Endodermal cell (in vitro differentiated cells): ENCODE measurements at regions not wholly inside any gene's neighbourhood (a gene's known extent, or its start where the extent isn't known, plus 50 kb on each side); places are given as distances from the start of the nearest gene placed in this dataset.

ENCODE experiments used
- DNase-seq: peaks from one replicate; pipeline ENCODE4 v3.0.0-alpha.2; 2017
- H3K27ac ChIP-seq: 2 replicates; pipeline ENCODE4 v1.5.1; 2013; ENCODE audit warnings: mild to moderate bottlenecking, low read depth, low read length, moderate library complexity
- H3K27me3 ChIP-seq: 2 replicates; pipeline ENCODE4 v1.6.1; 2013; ENCODE audit warnings: mild to moderate bottlenecking, low read length, moderate library complexity; ENCODE audit not compliant: insufficient read depth, control insufficient read depth, poor library complexity, severe bottlenecking
- H3K36me3 ChIP-seq: 2 replicates; pipeline ENCODE4 v1.7.0; 2013; ENCODE audit warnings: mild to moderate bottlenecking, low read length, moderate library complexity; ENCODE audit not compliant: control insufficient read depth, insufficient read depth
- H3K4me1 ChIP-seq: one replicate; pipeline ENCODE4 v1.7.0; 2013; ENCODE audit warnings: low read length; ENCODE audit not compliant: control insufficient read depth, insufficient read depth
- H3K4me3 ChIP-seq: 2 replicates; pipeline ENCODE4 v1.5.1; 2013; ENCODE audit warnings: mild to moderate bottlenecking, low read length, moderate library complexity
- H3K9ac ChIP-seq: 2 replicates; pipeline ENCODE4 v1.6.1; 2013; ENCODE audit warnings: mild to moderate bottlenecking, low read length, moderate library complexity; ENCODE audit not compliant: poor library complexity, severe bottlenecking; ENCODE audit errors: extremely low read depth
- H3K9me3 ChIP-seq: 2 replicates; pipeline ENCODE4 v1.6.1; 2013; ENCODE audit warnings: mild to moderate bottlenecking, low read length, moderate library complexity; ENCODE audit not compliant: control insufficient read depth
- H3K27ac Mint-ChIP-seq: 2 replicates; pipeline ENCODE4 v1.8.0; 2020; ENCODE audit warnings: mixed read lengths
- H3K27me3 Mint-ChIP-seq: 2 replicates; pipeline ENCODE4 v1.8.0; 2021; ENCODE audit warnings: mild to moderate bottlenecking, mixed read lengths; ENCODE audit not compliant: insufficient read depth
- H3K36me3 Mint-ChIP-seq: 2 replicates; pipeline ENCODE4 v1.8.0; 2020; ENCODE audit warnings: low read depth, mixed read lengths
- H3K4me1 Mint-ChIP-seq: 2 replicates; pipeline ENCODE4 v1.8.0; 2020; ENCODE audit warnings: mixed read lengths
- H3K4me3 Mint-ChIP-seq: 2 replicates; pipeline ENCODE4 v1.8.0; 2020; ENCODE audit warnings: mild to moderate bottlenecking, moderate library complexity, mixed read lengths
- H3K9me3 Mint-ChIP-seq: 2 replicates; pipeline ENCODE4 v1.8.0; 2020; ENCODE audit warnings: mild to moderate bottlenecking, mixed read lengths
- WGBS, 2 experiments: methylation state at CpG; one replicate each; pipeline versions ENCODE4 v1.1.5 to v1.1.7; 2013; ENCODE audit warnings: missing lambda C conversion rate in 2 of 2, mixed read lengths in 1 of 2; ENCODE audit not compliant: insufficient coverage in 1 of 2, insufficient read length in 1 of 2; 5-methylcytosine and 5-hydroxymethylcytosine counted together
- TF ChIP-seq, protein P1 (sequence below): fragments of 200-600 bp; sonication (generic); conservative IDR thresholded peaks from 2 replicates; pipeline ENCODE4 v1.5.0; 2021; ENCODE audit warnings: antibody characterized with exemption, mild to moderate bottlenecking

DNA sequence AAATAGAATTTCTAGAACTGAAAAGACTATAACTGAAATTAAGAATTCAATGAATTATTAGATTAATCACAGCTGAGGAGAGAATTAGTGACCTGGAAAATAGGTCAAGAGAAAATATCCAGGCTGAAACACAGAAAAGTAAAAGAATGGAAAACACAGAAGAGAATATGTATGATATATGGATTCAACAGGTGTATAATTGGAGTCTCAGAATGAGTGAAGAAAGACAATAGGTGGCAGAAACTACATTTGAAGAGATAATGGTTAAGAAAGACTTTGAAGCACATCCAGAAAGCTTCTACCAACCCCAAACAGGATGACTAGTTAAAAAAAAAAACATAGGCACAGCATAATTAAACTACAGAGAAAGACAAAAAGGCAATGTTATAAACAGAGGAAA, 196.2 kb upstream of the ASCC3 start:
- Histone ChIP-seq H3K4me3 (no peak overlapping the region), H3K9ac (no peak overlapping the region), H3K27ac (no peak overlapping the region), H3K27me3 (no peaks in the 10 kb centered on the region), H3K9me3 (peaks cover 19% of the 10 kb centered on the region), H3K36me3 (no peaks in the 10 kb centered on the region), H3K4me1 (no peaks in the 10 kb centered on the region)
- TF ChIP-seq, protein P1, sequence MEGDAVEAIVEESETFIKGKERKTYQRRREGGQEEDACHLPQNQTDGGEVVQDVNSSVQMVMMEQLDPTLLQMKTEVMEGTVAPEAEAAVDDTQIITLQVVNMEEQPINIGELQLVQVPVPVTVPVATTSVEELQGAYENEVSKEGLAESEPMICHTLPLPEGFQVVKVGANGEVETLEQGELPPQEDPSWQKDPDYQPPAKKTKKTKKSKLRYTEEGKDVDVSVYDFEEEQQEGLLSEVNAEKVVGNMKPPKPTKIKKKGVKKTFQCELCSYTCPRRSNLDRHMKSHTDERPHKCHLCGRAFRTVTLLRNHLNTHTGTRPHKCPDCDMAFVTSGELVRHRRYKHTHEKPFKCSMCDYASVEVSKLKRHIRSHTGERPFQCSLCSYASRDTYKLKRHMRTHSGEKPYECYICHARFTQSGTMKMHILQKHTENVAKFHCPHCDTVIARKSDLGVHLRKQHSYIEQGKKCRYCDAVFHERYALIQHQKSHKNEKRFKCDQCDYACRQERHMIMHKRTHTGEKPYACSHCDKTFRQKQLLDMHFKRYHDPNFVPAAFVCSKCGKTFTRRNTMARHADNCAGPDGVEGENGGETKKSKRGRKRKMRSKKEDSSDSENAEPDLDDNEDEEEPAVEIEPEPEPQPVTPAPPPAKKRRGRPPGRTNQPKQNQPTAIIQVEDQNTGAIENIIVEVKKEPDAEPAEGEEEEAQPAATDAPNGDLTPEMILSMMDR: no peak
- no peak for DNase-seq
- Mint-ChIP-seq H3K4me3 (no peak overlapping the region), H3K4me1 (peaks cover 2% of the 10 kb centered on the region), H3K36me3 (no peaks in the 10 kb centered on the region), H3K27me3 (no peaks in the 10 kb centered on the region), H3K9me3 (peaks cover 14% of the 10 kb centered on the region), H3K27ac (no peak overlapping the region)

DNA sequence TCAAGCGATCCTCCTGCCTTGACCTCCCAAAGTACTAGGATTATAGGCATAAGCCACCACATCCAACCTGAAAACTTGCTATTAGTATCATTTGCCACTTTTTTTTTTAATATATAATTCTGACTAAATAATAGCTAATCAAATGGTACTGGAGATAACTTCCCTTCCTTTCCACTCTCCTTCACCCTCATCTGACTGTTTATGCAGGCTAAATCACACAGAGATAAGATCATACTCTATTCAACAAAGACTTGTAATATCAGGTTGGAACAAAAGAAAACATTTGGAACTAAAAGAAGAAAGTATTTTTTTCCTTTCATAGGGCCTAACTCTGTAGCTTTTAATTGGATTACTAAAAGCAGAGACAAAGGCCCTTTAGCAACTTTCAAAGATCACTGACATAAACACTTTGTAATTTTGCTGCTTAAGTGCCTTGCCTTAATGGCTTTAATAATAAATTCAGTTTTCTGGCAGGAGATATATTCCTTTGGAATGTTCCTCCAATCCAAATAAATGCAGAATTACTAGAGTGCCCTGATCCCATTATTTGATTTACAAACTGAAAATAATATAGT, 198.7 kb upstream of the ASCC3 start:
- Mint-ChIP-seq H3K36me3 (no peaks in the 10 kb centered on the region), H3K9me3 (peaks cover 13% of the 10 kb centered on the region), H3K4me1 (peaks cover 13% of the 10 kb centered on the region), H3K27me3 (no peaks in the 10 kb centered on the region), H3K4me3 (no peak overlapping the region), H3K27ac (no peak overlapping the region)
- H3K36me3 ChIP-seq: no peaks in the 10 kb centered on the region
- no peak for DNase-seq
- no peaks in the 10 kb centered on the region for H3K4me1 ChIP-seq
- no peaks in the 10 kb centered on the region for H3K27me3 ChIP-seq
- no peak overlapping the region for H3K9ac ChIP-seq
- TF ChIP-seq, protein P1: no peak
- H3K4me3 ChIP-seq: no peak overlapping the region
- no peak overlapping the region for H3K27ac ChIP-seq
- H3K9me3 ChIP-seq: peaks cover 19% of the 10 kb centered on the region
- WGBS, 2 experiments: 95% methylated on average over 1 of the region's 1 CpG; no CpG with 5 or more reads in 1 of the 2 experiments

DNA sequence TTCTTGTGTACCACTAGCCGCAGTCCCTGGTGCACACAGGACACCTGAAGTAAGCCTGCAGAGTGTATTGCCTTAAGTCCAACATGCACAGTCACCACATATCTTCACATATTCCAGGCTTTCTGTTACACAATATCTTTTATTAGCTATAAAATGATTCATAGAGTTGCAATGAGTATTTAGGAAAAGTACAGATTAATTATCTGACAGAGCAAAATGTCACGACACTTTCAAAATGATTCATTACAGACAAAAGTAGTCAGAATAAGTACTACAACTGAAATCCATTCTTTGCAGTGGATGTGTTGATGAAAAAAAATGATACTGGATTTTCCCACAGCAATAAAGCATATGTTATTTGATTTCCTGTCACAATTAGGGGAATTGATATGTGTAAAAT, 199.5 kb upstream of the ASCC3 start:
- no peak overlapping the region for H3K27ac Mint-ChIP-seq
- H3K4me1 ChIP-seq: no peaks in the 10 kb centered on the region
- TF ChIP-seq, protein P1: no peak
- H3K4me1 Mint-ChIP-seq: peaks cover 19% of the 10 kb centered on the region
- WGBS, 2 experiments: 97 to 100% methylated on average over 1 to 2 of the region's 2 CpGs
- H3K4me3 ChIP-seq: no peak overlapping the region
- no peaks in the 10 kb centered on the region for H3K27me3 ChIP-seq
- no peaks in the 10 kb centered on the region for H3K36me3 ChIP-seq
- DNase-seq: no peak
- H3K27me3 Mint-ChIP-seq: no peaks in the 10 kb centered on the region
- no peak overlapping the region for H3K4me3 Mint-ChIP-seq
- H3K9me3 ChIP-seq: peaks cover 19% of the 10 kb centered on the region
- H3K36me3 Mint-ChIP-seq: no peaks in the 10 kb centered on the region
- no peak overlapping the region for H3K27ac ChIP-seq
- H3K9me3 Mint-ChIP-seq: peaks cover 13% of the 10 kb centered on the region
- no peak overlapping the region for H3K9ac ChIP-seq
